HepG2 (cell line): ENCODE measurements at regions not wholly inside any gene's neighbourhood (a gene's known extent, or its start where the extent isn't known, plus 50 kb on each side); places are given as distances from the start of the nearest gene placed in this dataset.

Experiments used
- ATAC-seq: fragments of 200-7000 bp; cut with Tn5 transposase; 3 replicates; pipeline ENCODE4 v1.9.1; 2020; ENCODE audit warnings: mild to moderate bottlenecking, moderate library complexity
- BruUV-seq: library from RNA; stranded (reverse); fragments of 400-500 nt; replicated peaks from 2 replicates; lab custom pipeline; 2021; lab: Mats Ljungman, UMichigan
- CTCF ChIA-PET: fragments of 300-600 bp; formaldehyde crosslinking; extraction: SDS; loops from one replicate; lab custom pipeline; 2021; ENCODE audit warnings: low total read pairs, inconsistent platforms, low intra/inter-chr PET ratio; lab: Yijun Ruan, JAX
- POLR2A ChIA-PET: fragments of 350-600 bp; sonication (Branson Sonifier 250); formaldehyde crosslinking; loops from one replicate; lab custom pipeline; 2020; ENCODE audit warnings: antibody characterized with exemption, inconsistent platforms; lab: Yijun Ruan, JAX
- DNase-seq: peaks from one replicate; pipeline ENCODE4 v3.0.0-alpha.2; 2015; ENCODE audit warnings: low spot score
- FAIRE-seq: peaks from 3 replicates; lab custom pipeline; 2011; peaks lifted over from hg19 to GRCh38; lab: Jason Lieb, UNC
- H2AFZ ChIP-seq: one replicate; pipeline ENCODE4 v1.6.1; 2011; ENCODE audit warnings: low read length, inconsistent platforms
- H3K27ac ChIP-seq: fragments of 300-600 bp; 3 replicates; pipeline ENCODE4 v1.8.0; 2011; ENCODE audit warnings: mixed run types, mild to moderate bottlenecking, mixed read lengths, low read length, inconsistent platforms; ENCODE audit not compliant: insufficient read depth; ENCODE audit errors: extremely low read length
- H3K27me3 ChIP-seq, 2 experiments: fragments of 200-600 bp in 1 of 2; 2 replicates in 1 of 2; 3 replicates in 1 of 2; pipeline versions ENCODE4 v1.6.0 to v1.8.0; 2011; ENCODE audit warnings: low read length in 2 of 2, mild to moderate bottlenecking in 2 of 2, moderate library complexity in 2 of 2, inconsistent platforms in 1 of 2; ENCODE audit not compliant: insufficient read depth in 2 of 2, control insufficient read depth in 1 of 2
- H3K36me3 ChIP-seq, 2 experiments: fragments of 200-600 bp in 1 of 2; replicated peaks in 1 of 2; 2 replicates in 1 of 2; 3 replicates in 1 of 2; pipeline versions ENCODE4 v1.5.1 to v1.8.0; 2011; ENCODE audit warnings: low read length in 2 of 2, inconsistent platforms in 1 of 2; ENCODE audit not compliant: insufficient read depth in 2 of 2, control insufficient read depth in 1 of 2
- H3K4me1 ChIP-seq: 2 replicates; pipeline ENCODE4 v1.5.1; 2012; ENCODE audit warnings: low read length, inconsistent platforms; ENCODE audit not compliant: insufficient read depth
- H3K4me2 ChIP-seq: 2 replicates; pipeline ENCODE4 v1.6.0; 2011; ENCODE audit warnings: low read depth, low read length, inconsistent platforms
- H3K4me3 ChIP-seq, 3 experiments: fragments of 200-600 bp in 1 of 3; sonication (generic), shearing (Covaris generic) in 1 of 3; replicated peaks in 1 of 3; 2 replicates each; pipeline ENCODE4 v1.5.1; 2011 to 2016; ENCODE audit warnings: low read length in 3 of 3, inconsistent platforms in 2 of 3, low read depth in 2 of 3, mild to moderate bottlenecking in 2 of 3, control low read depth in 1 of 3, mixed read lengths in 1 of 3; ENCODE audit not compliant: insufficient read depth in 1 of 3
- H3K79me2 ChIP-seq: one replicate; pipeline ENCODE4 v1.6.1; 2011; ENCODE audit warnings: low read length, inconsistent platforms; ENCODE audit not compliant: insufficient read depth
- H3K9ac ChIP-seq: 2 replicates; pipeline ENCODE4 v1.6.0; 2011; ENCODE audit warnings: mild to moderate bottlenecking, low read depth, low read length, inconsistent platforms; ENCODE audit not compliant: insufficient read depth
- H3K9me3 ChIP-seq: 2 replicates; pipeline ENCODE4 v1.5.1; 2012; ENCODE audit warnings: mild to moderate bottlenecking, low read length
- H4K20me1 ChIP-seq: 2 replicates; pipeline ENCODE4 v1.6.0; 2011; ENCODE audit warnings: inconsistent platforms, mild to moderate bottlenecking, low read length, moderate library complexity; ENCODE audit not compliant: insufficient read depth
- CREB3 ChIP-seq: sonication (generic); formaldehyde crosslinking; IDR thresholded peaks from 2 replicates; pipeline ENCODE4 v1.5.0; 2020; ENCODE audit warnings: missing genetic modification reagents
- HDAC2 ChIP-seq: sonication (generic); formaldehyde crosslinking; IDR thresholded peaks from 2 replicates; pipeline ENCODE4 v1.4.0; 2020; ENCODE audit warnings: missing genetic modification reagents
- IKZF5 ChIP-seq: IDR thresholded peaks from 2 replicates; pipeline ENCODE4 v1.6.1; 2018; ENCODE audit warnings: missing genetic modification reagents, mild to moderate bottlenecking, missing compliant biosample characterization
- IRF2 ChIP-seq: IDR thresholded peaks from 2 replicates; pipeline ENCODE4 v1.6.1; 2018; ENCODE audit warnings: missing genetic modification reagents, missing compliant biosample characterization
- SMAD1 ChIP-seq: sonication (generic); formaldehyde crosslinking; IDR thresholded peaks from 2 replicates; pipeline ENCODE4 v1.4.0; 2020; ENCODE audit warnings: missing genetic modification reagents, low read depth, mild to moderate bottlenecking, borderline replicate concordance
- YEATS2 ChIP-seq: sonication (generic); formaldehyde crosslinking; IDR thresholded peaks from 2 replicates; pipeline ENCODE4 v1.4.0; 2020; ENCODE audit warnings: missing genetic modification reagents, borderline replicate concordance
- ZBTB37 ChIP-seq: sonication (generic); formaldehyde crosslinking; IDR thresholded peaks from 2 replicates; pipeline ENCODE4 v1.4.0; 2020; ENCODE audit warnings: mild to moderate bottlenecking, missing genetic modification reagents
- ZBTB7B ChIP-seq: sonication (generic); formaldehyde crosslinking; IDR thresholded peaks from 2 replicates; pipeline ENCODE4 v1.4.0; 2020; ENCODE audit warnings: missing genetic modification reagents
- ZNF207 ChIP-seq: fragments of 450-650 bp; IDR thresholded peaks from 2 replicates; pipeline ENCODE4 v1.6.1; 2016; ENCODE audit warnings: antibody characterized with exemption, borderline replicate concordance
- ZNF280D ChIP-seq: sonication (generic); formaldehyde crosslinking; IDR thresholded peaks from 2 replicates; pipeline ENCODE4 v1.5.1; 2020; ENCODE audit warnings: mild to moderate bottlenecking, missing genetic modification reagents
- ZNF333 ChIP-seq: sonication (generic); formaldehyde crosslinking; IDR thresholded peaks from 2 replicates; pipeline ENCODE4 v1.4.0; 2020; ENCODE audit warnings: mild to moderate bottlenecking, missing genetic modification reagents, borderline replicate concordance
- ZNF383 ChIP-seq: sonication (generic); formaldehyde crosslinking; IDR thresholded peaks from 2 replicates; pipeline ENCODE4 v1.4.0; 2020; ENCODE audit warnings: missing genetic modification reagents, mild to moderate bottlenecking, borderline replicate concordance
- WGBS: methylation state at CpG from one replicate; pipeline ENCODE4 v1.1.6; 2017; ENCODE audit warnings: low lambda C conversion rate; 5-methylcytosine and 5-hydroxymethylcytosine counted together
- in situ Hi-C: cut with HindIII; loops from 2 replicates; pipeline ENCODE4 v1.10.0; 2017; ENCODE audit warnings: low pct_unique_long_range_greater_than_20kb; ENCODE audit not compliant: extremely low pct_ligation_motif_present
- intact Hi-C: fragments of 100-400 bp; cut with micrococcal nuclease; formaldehyde crosslinking; loops from one replicate; pipeline ENCODE4 v1.10.0; 2022; ENCODE audit not compliant: unreplicated experiment

GRCh38 chr5:86864051-86864450 is 246.3 kb downstream of the COX7C start:
- Histone ChIP-seq H3K36me3 (no peaks in the 10 kb centered on the region), H4K20me1 (no peaks in the 10 kb centered on the region), H3K9me3 (no peaks in the 10 kb centered on the region), H3K27me3 (no peaks in the 10 kb centered on the region), H3K9ac (no peak overlapping the region), H3K4me2 (no peak overlapping the region), H3K4me3 (no peak overlapping the region), H3K27ac (no peak overlapping the region), H2AFZ (no peak overlapping the region), H3K4me1 (no peaks in the 10 kb centered on the region), H3K79me2 (no peaks in the 10 kb centered on the region)
- ATAC-seq (no peak), DNase-seq (no peak), FAIRE-seq (no peak)
- WGBS = 35% methylated on average over 4 of the region's 4 CpGs
- ChIA-PET CTCF (no interaction called here), POLR2A (no interaction called here)
- intact Hi-C loops = no loop called here
- no TSS peak for BruUV-seq
- in situ Hi-C loops = no loop called here
- TF ChIP-seq IRF2 (CRISPR knock-in tag) (no peak), CREB3 (CRISPR knock-in tag) (no peak), SMAD1 (no peak), ZNF207 (no peak), ZBTB7B (no peak), ZBTB37 (CRISPR knock-in tag) (no peak), ZNF383 (no peak), IKZF5 (CRISPR knock-in tag) (no peak), YEATS2 (no peak), HDAC2 (CRISPR knock-in tag) (no peak), ZNF280D (CRISPR knock-in tag) (no peak), ZNF333 (CRISPR knock-in tag) (no peak)
